Breast epithelium (tissue), 4 donors: ENCODE measurements at regions not wholly inside any gene's neighbourhood (a gene's known extent, or its start where the extent isn't known, plus 50 kb on each side); places are given as distances from the start of the nearest gene placed in this dataset.

Experiments used
- DNase-seq, 2 donors: peaks; one replicate each; pipeline ENCODE4 v3.0.0-alpha.2; 2019; ENCODE audit warnings: low spot score in 2 of 2
- H3K27ac ChIP-seq, 2 donors: fragments of 200-600 bp; sonication (generic) in 1 of 2; one replicate each; pipeline ENCODE4 v1.5.1; 2016 to 2019; ENCODE audit warnings: mild to moderate bottlenecking in 1 of 2
- H3K27me3 ChIP-seq, 2 donors: fragments of 200-600 bp; sonication (generic) in 1 of 2; one replicate each; pipeline versions ENCODE4 v1.5.1 to v1.6.0; 2017 to 2019; ENCODE audit warnings: control low read depth in 1 of 2, mild to moderate bottlenecking in 1 of 2
- H3K36me3 ChIP-seq: fragments of 200-600 bp; one replicate; pipeline ENCODE4 v1.5.1; 2019
- H3K4me1 ChIP-seq, 2 donors: fragments of 200-600 bp; sonication (generic); one replicate each; pipeline ENCODE4 v1.5.1; 2016 to 2019; ENCODE audit warnings: control low read depth in 1 of 2
- H3K4me3 ChIP-seq, 3 donors: fragments of 200-600 bp; sonication (generic); 1 replicate in 2 of 3; 2 replicates in 1 of 3; pipeline ENCODE4 v1.5.1; 2016 to 2019; ENCODE audit warnings: mild to moderate bottlenecking in 3 of 3, moderate library complexity in 2 of 3
- H3K9me3 ChIP-seq, 2 donors: fragments of 200-600 bp; sonication (generic) in 1 of 2; one replicate each; pipeline ENCODE4 v1.5.1; 2016 to 2019; ENCODE audit warnings: control low read depth in 1 of 2
- CTCF ChIP-seq, 3 donors: fragments of 450-650 bp; IDR thresholded peaks; one replicate each; pipeline ENCODE4 v1.5.1; 2016 to 2017; ENCODE audit warnings: antibody characterized with exemption in 3 of 3, mild to moderate bottlenecking in 3 of 3, moderate library complexity in 3 of 3
- POLR2A ChIP-seq: fragments of 450-650 bp; IDR thresholded peaks from one replicate; pipeline ENCODE4 v1.6.1; 2016; ENCODE audit warnings: antibody characterized with exemption, mild to moderate bottlenecking, moderate library complexity
- POLR2AphosphoS5 ChIP-seq, 3 donors: sonication (generic); formaldehyde crosslinking; IDR thresholded peaks; one replicate each; pipeline ENCODE4 v1.6.1; 2017; ENCODE audit warnings: antibody characterized with exemption in 3 of 3
- intact Hi-C: fragments of 100-400 bp; cut with DNase I; formaldehyde crosslinking; loops from one replicate; pipeline ENCODE4 v1.15.1; 2023; ENCODE audit warnings: low total_unique reads

- Histone ChIP-seq H3K4me3 (no peak overlapping the region), H3K27me3 (no peaks in the 10 kb centered on the region), H3K4me1 (peaks cover 23 to 37% of the 10 kb centered on the region in 2 donors), H3K9me3 (no peaks in the 10 kb centered on the region), H3K27ac (peak overlapping the region in 1 of 2 donors; percentile 22), H3K36me3 (no peaks in the 10 kb centered on the region)
- TF ChIP-seq POLR2AphosphoS5 (IDR thresholded peaks at IDR 0.05) (no peak), CTCF (IDR thresholded peaks at IDR 0.05) (no peak), POLR2A (no peak)
- DNase-seq, result no peak
- intact Hi-C loops, result loop anchor here (2.0 kb wide), 1 partner anchor 35 kb away; no protein-coding TSS in a partner anchor
Measured at GRCh38 chr16:85380002-85380395, 233.1 kb upstream of the GSE1 start.

GRCh38 chr16:85380905-85381737 is 232.0 kb upstream of the GSE1 start:
- no peak overlapping the region for H3K4me3 ChIP-seq
- intact Hi-C loops, result loop anchor here (2.0 kb wide), 1 partner anchor 34 kb away; no protein-coding TSS in a partner anchor
- H3K4me1 ChIP-seq, result peaks cover 28 to 38% of the 10 kb centered on the region in 2 donors
- no peaks in the 10 kb centered on the region for H3K27me3 ChIP-seq
- DNase-seq, result no peak
- H3K27ac ChIP-seq, result peak overlapping the region in 1 of 2 donors; percentile 74
- TF ChIP-seq POLR2AphosphoS5 (IDR thresholded peaks at IDR 0.05) (no peak), CTCF (IDR thresholded peaks at IDR 0.05) (no peak), POLR2A (no peak)
- H3K9me3 ChIP-seq, result no peaks in the 10 kb centered on the region
- H3K36me3 ChIP-seq, result no peaks in the 10 kb centered on the region

- H3K4me3 ChIP-seq, result no peak overlapping the region
- H3K36me3 ChIP-seq, result no peaks in the 10 kb centered on the region
- intact Hi-C loops, result loop anchor here (2.0 kb wide), 1 partner anchor 33 kb away; no protein-coding TSS in a partner anchor
- DNase-seq, result no peak
- TF ChIP-seq CTCF (IDR thresholded peaks at IDR 0.05), result no peak
- no peak for TF ChIP-seq POLR2AphosphoS5 (IDR thresholded peaks at IDR 0.05)
- TF ChIP-seq POLR2A, result no peak
- peaks cover 21 to 30% of the 10 kb centered on the region in 2 donors for H3K4me1 ChIP-seq
- no peaks in the 10 kb centered on the region for H3K9me3 ChIP-seq
- peak overlapping the region; percentile 25 to 74 for H3K27ac ChIP-seq
- no peaks in the 10 kb centered on the region for H3K27me3 ChIP-seq
Measured at GRCh38 chr16:85381738-85382592, 231.2 kb upstream of the GSE1 start.

GRCh38 chr16:85382717-85383118 is 230.4 kb upstream of the GSE1 start:
- H3K9me3 ChIP-seq, result no peaks in the 10 kb centered on the region
- peak overlapping the region in 1 of 2 donors; percentile 74 for H3K27ac ChIP-seq
- no peaks in the 10 kb centered on the region for H3K27me3 ChIP-seq
- H3K4me3 ChIP-seq, result no peak overlapping the region
- TF ChIP-seq POLR2A, result no peak
- TF ChIP-seq CTCF (IDR thresholded peaks at IDR 0.05), result no peak
- TF ChIP-seq POLR2AphosphoS5 (IDR thresholded peaks at IDR 0.05), result no peak
- no peak for DNase-seq
- intact Hi-C loops, result no loop called here
- H3K4me1 ChIP-seq, result peaks cover 17 to 22% of the 10 kb centered on the region in 2 donors
- no peaks in the 10 kb centered on the region for H3K36me3 ChIP-seq
